HG03442 (cell line): ENCODE measurements at regions not wholly inside any gene's neighbourhood (a gene's known extent, or its start where the extent isn't known, plus 50 kb on each side); places are given as distances from the start of the nearest gene placed in this dataset.

Experiments used
- ATAC-seq: cut with Tn5 transposase; IDR thresholded peaks from one replicate; pipeline ENCODE4 v1.9.1; 2021; ENCODE audit warnings: mild to moderate bottlenecking, moderate library complexity; ENCODE audit not compliant: unreplicated experiment

- no peak for ATAC-seq
Observed at GRCh38 chr5:135249658-135250057, 149.4 kb downstream of the MACROH2A1 start.

- ATAC-seq: no peak
Observed at GRCh38 chr5:135248801-135249231, 150.2 kb downstream of the MACROH2A1 start.

- no peak for ATAC-seq
Observed at GRCh38 chr5:135246923-135247795, 151.9 kb downstream of the MACROH2A1 start.

GRCh38 chr5:135246605-135246922, 152.5 kb downstream of the MACROH2A1 start:
- no peak for ATAC-seq

- no peak for ATAC-seq
Observed at GRCh38 chr5:135245521-135246499, 153.2 kb downstream of the MACROH2A1 start.

GRCh38 chr5:135244620-135245021, 154.4 kb downstream of the MACROH2A1 start:
- no peak for ATAC-seq

- no peak for ATAC-seq
Observed at GRCh38 chr5:135243556-135244285, 155.3 kb downstream of the MACROH2A1 start.

GRCh38 chr5:135242866-135243555, 156.0 kb downstream of the MACROH2A1 start:
- ATAC-seq: no peak

GRCh38 chr5:135242021-135242865, 156.8 kb downstream of the MACROH2A1 start:
- ATAC-seq: no peak

GRCh38 chr5:135241536-135241935, 157.5 kb downstream of the MACROH2A1 start:
- ATAC-seq: no peak

- no peak for ATAC-seq
Observed at GRCh38 chr5:135240781-135241360, 158.2 kb downstream of the MACROH2A1 start.

- no peak for ATAC-seq
Observed at GRCh38 chr5:135240283-135240633, 158.8 kb downstream of the MACROH2A1 start.

GRCh38 chr5:135239453-135240282, 159.4 kb downstream of the MACROH2A1 start:
- ATAC-seq: no peak

- no peak for ATAC-seq
Observed at GRCh38 chr5:135238622-135239452, 160.2 kb downstream of the MACROH2A1 start.

- no peak for ATAC-seq
Observed at GRCh38 chr5:135237748-135238103, 161.3 kb downstream of the MACROH2A1 start.

GRCh38 chr5:135236908-135237747, 161.9 kb downstream of the MACROH2A1 start:
- no peak for ATAC-seq
